Effector memory CD4-positive, alpha-beta T cell (primary cell): ENCODE measurements at regions not wholly inside any gene's neighbourhood (a gene's known extent, or its start where the extent isn't known, plus 50 kb on each side); places are given as distances from the start of the nearest gene placed in this dataset.
A peak's percentile ranks its signal among the peaks of the same experiment; 100 is the strongest.
"Not testable (repeated sequence)": the region's sequence is repeated elsewhere in the genome, so short reads cannot be mapped to it uniquely, and the experiment has no call there.

Source experiments
- DNase-seq, 3 donors: peaks; one replicate each; pipeline ENCODE4 v3.0.0-alpha.2; 2020
- H3K27ac ChIP-seq: 2 replicates; pipeline ENCODE4 v1.7.0; 2013; ENCODE audit warnings: mild to moderate bottlenecking, low read length, moderate library complexity; ENCODE audit not compliant: insufficient read depth, poor library complexity, severe bottlenecking
- H3K27me3 ChIP-seq: replicated peaks from 2 replicates; pipeline ENCODE4 v1.7.0; 2013; ENCODE audit warnings: mild to moderate bottlenecking, low read length; ENCODE audit not compliant: insufficient read depth, control insufficient read depth, poor library complexity, severe bottlenecking
- H3K36me3 ChIP-seq: 2 replicates; pipeline ENCODE4 v1.7.0; 2013; ENCODE audit warnings: mild to moderate bottlenecking, low read length, moderate library complexity; ENCODE audit not compliant: control insufficient read depth, insufficient read depth
- H3K4me1 ChIP-seq: 2 replicates; pipeline ENCODE4 v1.7.0; 2013; ENCODE audit warnings: low read length, mild to moderate bottlenecking; ENCODE audit not compliant: control insufficient read depth, insufficient read depth, poor library complexity, severe bottlenecking
- H3K4me3 ChIP-seq: 2 replicates; pipeline ENCODE4 v1.7.0; 2013; ENCODE audit warnings: low read length, low read depth, mild to moderate bottlenecking; ENCODE audit not compliant: insufficient read depth, poor library complexity, severe bottlenecking
- H3K9me3 ChIP-seq: 2 replicates; pipeline ENCODE4 v1.7.0; 2013; ENCODE audit warnings: mild to moderate bottlenecking, low read length, moderate library complexity; ENCODE audit not compliant: control insufficient read depth

DNA sequence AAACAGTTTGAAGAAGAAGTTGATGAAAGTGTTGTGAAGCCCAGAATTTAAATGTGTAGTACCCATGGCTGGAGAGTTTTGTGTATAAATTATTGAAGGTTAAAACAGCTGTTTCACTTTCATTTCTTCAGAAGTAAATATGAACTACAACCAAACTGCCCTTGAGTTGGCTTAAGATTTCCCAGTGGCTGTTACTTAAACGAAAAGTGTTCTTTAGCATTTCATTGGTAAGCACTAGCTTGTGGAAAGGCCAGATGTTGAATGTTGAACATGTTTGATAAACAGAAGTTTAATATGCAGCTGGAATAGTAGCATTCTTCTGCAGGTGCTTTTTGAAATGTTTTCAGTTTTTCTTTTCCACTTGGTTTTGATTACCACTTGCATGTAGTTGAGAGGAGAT, 83.2 kb upstream of the TNRC6B start:
- Histone ChIP-seq H3K4me3 (peak overlapping the region; percentile 25), H3K9me3 (no peaks in the 10 kb centered on the region), H3K27me3 (no peaks in the 10 kb centered on the region), H3K27ac (no peak overlapping the region), H3K36me3 (no peaks in the 10 kb centered on the region), H3K4me1 (peaks cover 8% of the 10 kb centered on the region)
- no peak for DNase-seq

DNA sequence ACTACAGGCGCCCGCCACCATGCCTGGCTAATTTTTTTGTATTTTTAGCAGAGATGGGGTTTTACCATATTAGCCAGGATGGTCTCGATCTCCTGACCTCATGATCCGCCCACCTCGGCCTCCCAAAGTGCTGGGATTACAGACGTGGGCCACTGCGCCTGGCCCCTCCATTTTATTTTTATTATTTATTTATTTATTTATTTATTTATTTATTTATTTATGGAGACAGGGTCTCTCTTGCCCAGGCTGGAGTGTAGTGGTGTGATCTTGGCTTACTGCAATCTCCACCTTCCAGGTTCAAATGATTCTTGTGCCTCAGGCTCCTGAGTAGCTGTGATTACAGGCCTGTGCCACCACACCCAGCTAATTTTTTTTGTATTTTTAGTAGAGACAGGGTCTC, 77.8 kb upstream of the TNRC6B start:
- H3K36me3 ChIP-seq, H3K4me1 ChIP-seq, H3K27me3 ChIP-seq, H3K27ac ChIP-seq, H3K9me3 ChIP-seq, H3K4me3 ChIP-seq, DNase-seq: not testable (repeated sequence)

DNA sequence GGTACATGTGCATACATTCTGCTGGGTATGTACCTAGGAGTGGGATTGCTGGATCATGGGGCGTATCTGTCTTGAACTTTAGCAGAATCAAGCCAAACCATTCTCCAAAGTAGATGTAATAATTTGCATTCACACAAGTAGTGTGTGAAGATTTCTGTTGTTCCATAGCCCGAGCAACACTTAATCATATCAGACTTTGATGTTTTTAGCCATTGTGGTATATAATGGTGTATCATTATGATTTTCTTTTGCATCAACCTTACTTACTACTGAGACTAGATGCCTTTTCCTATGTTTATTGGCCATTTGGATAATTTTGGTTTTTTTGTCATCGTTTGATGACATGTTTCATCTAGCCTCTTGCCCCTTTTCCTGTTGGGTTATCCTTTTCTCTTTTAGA, 72.0 kb upstream of the TNRC6B start:
- H3K4me1 ChIP-seq: peaks cover 15% of the 10 kb centered on the region
- no peak for DNase-seq

DNA sequence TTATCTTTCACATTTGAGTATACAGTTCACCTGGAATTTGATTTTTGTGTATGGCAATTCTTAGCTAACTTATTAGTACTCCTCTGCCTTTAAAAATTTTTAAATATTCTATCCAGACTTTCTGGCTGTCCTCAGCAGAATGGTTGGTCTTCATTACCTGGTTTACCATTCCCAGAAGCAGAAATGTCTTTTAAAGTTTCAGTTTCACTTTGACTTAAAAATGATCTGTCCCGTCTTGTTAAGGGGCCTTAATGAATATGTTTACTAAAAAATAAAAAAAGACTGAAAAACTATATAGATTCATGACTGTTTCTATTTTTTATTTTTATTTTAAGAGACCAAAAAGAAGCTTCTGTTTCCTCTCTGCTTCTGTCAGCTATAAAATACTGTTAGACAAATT, 70.5 kb upstream of the TNRC6B start:
- peaks cover 15% of the 10 kb centered on the region for H3K4me1 ChIP-seq
- DNase-seq: no peak
- peak overlapping the region; percentile 39 for H3K27ac ChIP-seq
- H3K4me3 ChIP-seq: peak overlapping the region; percentile 45
- no peaks in the 10 kb centered on the region for H3K36me3 ChIP-seq
- no peaks in the 10 kb centered on the region for H3K27me3 ChIP-seq
- no peaks in the 10 kb centered on the region for H3K9me3 ChIP-seq

More for the DNA sequence above, 72.0 kb upstream of the TNRC6B start:
- Histone ChIP-seq H3K27ac (no peak overlapping the region), H3K9me3 (no peaks in the 10 kb centered on the region), H3K36me3 (no peaks in the 10 kb centered on the region), H3K27me3 (no peaks in the 10 kb centered on the region), H3K4me3 (no peak overlapping the region)

DNA sequence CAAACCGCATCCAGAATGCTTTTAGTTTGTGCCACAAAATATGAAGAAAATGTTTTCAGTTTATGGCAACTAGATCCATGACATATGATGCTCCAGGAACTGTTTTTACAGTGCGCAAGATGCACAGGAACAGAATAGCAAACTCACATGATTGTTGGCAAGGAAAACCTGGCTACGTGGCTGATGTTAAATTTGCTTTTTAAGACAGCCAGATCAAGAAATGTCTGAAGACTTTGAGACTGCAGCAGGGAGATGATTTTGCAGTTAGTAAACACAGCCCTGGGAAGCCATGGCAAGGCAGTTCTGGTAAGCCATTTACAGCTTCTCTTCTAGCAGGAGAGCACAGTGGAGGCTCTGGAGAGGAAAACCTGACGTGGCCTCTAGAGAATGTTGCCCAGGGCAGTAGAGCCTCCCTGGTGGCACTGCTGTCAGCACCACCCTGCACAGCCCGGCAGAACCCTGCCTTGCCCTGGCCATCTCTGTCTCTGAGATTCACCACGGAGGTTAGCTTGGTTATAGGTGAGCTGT, 69.8 kb upstream of the TNRC6B start:
- Histone ChIP-seq H3K9me3 (no peaks in the 10 kb centered on the region), H3K27me3 (no peaks in the 10 kb centered on the region), H3K4me1 (peaks cover 15% of the 10 kb centered on the region), H3K4me3 (peak overlapping the region; percentile 45), H3K36me3 (no peaks in the 10 kb centered on the region), H3K27ac (peak overlapping the region; percentile 39)
- no peak for DNase-seq

DNA sequence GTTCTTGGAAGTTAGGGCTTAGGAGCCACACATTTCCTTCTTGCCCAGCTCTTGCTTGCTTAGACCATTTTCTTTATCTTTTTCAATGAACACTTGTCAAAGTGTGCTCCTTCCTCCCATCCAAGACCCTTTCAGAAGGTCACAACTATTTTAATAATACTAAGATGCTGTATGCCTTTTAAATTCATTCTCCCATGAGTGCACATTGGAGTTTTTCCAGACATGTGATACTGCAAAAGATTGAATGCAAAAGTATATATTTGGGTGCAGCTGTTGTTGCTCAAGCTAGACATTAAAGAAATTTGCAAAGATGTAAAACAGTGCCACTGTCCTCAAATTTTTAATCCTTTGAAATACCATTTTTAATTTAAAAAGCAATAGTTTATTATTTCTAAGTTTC, 69.3 kb upstream of the TNRC6B start:
- peaks cover 15% of the 10 kb centered on the region for H3K4me1 ChIP-seq
- peak overlapping the region; percentile 45 for H3K4me3 ChIP-seq
- no peak for DNase-seq
- no peaks in the 10 kb centered on the region for H3K9me3 ChIP-seq
- H3K27me3 ChIP-seq: no peaks in the 10 kb centered on the region
- no peak overlapping the region for H3K27ac ChIP-seq
- no peaks in the 10 kb centered on the region for H3K36me3 ChIP-seq

DNA sequence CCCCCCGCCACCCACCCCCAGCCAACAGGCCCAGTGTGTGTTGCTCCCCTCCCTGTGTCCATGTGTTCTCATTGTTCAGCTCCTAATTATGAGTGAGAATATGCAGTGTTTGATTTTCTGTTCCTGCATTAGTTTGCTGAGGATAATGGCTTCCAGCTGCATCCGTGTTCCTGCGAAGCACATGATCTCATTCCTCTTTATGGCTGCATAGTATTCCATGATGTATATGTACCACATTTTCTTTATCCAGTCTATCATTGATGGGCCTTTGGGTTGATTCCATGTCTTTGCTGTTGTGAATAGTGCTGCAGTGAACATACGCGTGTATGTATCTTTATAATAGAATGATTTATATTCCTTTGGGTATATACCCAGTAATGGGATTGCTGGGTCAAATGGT, 68.8 kb upstream of the TNRC6B start:
- H3K27ac ChIP-seq, H3K4me3 ChIP-seq, DNase-seq, H3K36me3 ChIP-seq, H3K27me3 ChIP-seq, H3K9me3 ChIP-seq: not testable (repeated sequence)
- peaks cover 15% of the 10 kb centered on the region for H3K4me1 ChIP-seq

DNA sequence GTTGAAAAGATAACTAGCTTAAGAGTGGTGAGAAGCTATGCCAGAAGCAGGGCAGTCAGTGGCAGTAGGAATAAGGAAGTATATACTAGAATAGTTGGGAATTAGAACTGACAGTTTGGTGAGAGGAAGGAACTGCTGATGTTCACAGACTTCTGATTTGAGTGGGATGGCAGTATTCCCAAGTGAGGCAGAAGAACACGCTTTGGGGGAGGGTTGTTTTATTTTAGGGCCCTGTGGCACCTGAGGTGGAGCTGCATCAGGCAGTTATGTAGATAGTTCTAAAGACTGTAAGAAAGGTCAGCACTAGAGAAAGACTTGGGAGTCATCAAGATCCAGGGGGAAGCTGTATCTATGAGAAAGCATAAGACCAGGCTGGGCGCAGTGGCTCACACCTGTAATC, 66.3 kb upstream of the TNRC6B start:
- Histone ChIP-seq H3K27me3 (no peaks in the 10 kb centered on the region), H3K9me3 (no peaks in the 10 kb centered on the region), H3K36me3 (no peaks in the 10 kb centered on the region), H3K4me1 (peaks cover 21% of the 10 kb centered on the region), H3K4me3 (no peak overlapping the region), H3K27ac (no peak overlapping the region)
- no peak for DNase-seq

DNA sequence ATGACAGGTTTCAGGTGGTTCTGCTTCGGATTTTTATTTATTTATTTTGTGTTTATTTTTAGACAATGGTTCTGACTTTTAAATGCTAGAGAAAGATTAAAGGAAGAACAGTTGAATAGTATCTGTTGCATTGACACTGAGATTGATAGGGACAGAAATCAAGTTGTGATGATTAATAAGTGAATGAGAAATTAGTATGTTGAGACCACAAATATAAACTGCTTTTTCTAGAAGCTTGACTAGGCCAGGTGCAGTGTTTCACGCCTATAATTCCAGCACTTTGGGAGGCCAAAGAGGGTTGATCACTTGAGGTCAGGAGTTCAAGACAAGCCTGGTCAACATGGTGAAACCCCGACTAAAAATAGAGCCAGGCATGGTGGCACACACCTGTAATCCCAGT, 65.1 kb upstream of the TNRC6B start:
- Histone ChIP-seq H3K4me1 (peaks cover 28% of the 10 kb centered on the region), H3K9me3 (no peaks in the 10 kb centered on the region), H3K4me3 (no peak overlapping the region), H3K36me3 (no peaks in the 10 kb centered on the region), H3K27ac (no peak overlapping the region), H3K27me3 (no peaks in the 10 kb centered on the region)
- DNase-seq: no peak

DNA sequence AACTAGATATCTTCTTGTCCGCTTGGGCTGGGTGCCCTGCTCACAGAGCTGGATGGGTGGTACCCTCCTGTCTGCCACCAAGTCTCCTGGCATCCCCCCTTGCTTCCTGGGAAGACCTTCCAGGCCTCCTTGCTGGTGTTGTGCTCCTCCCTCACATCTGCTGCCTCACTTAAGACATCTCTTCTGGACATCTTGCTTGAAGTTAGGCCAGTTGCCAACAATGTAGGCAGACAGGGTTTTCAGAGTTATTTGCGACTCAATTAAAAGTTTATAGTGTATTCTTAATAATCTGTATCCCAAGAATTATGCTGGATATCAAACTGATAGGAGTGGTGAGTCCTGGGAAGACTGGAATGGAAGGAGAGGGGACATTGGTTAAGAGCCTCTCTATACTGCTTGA, 64.0 kb upstream of the TNRC6B start:
- DNase-seq: no peak
- H3K9me3 ChIP-seq: no peaks in the 10 kb centered on the region
- peaks cover 23% of the 10 kb centered on the region for H3K4me1 ChIP-seq
- H3K27me3 ChIP-seq: no peaks in the 10 kb centered on the region
- no peak overlapping the region for H3K4me3 ChIP-seq
- H3K27ac ChIP-seq: no peak overlapping the region
- H3K36me3 ChIP-seq: no peaks in the 10 kb centered on the region

DNA sequence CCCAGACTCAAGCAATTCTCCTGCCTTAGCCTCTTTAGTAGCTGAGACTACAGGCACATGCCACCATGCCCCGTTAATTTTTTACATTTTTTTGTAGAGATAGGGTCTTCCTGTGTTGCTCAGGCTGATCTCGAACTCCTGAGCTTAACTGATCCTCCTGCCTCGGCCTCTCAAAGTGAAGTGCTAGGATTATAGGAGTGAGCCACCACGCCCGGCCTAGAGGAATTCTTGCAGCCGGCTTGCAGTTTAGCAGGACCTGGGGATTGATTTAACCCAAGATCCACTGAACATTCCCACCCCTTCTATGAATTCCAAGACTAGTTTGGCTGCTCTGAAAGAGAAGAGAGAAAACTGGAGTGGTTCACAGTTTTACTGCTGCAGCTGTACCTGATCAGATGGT, 63.3 kb upstream of the TNRC6B start:
- H3K36me3 ChIP-seq: no peaks in the 10 kb centered on the region
- no peaks in the 10 kb centered on the region for H3K9me3 ChIP-seq
- peaks cover 23% of the 10 kb centered on the region for H3K4me1 ChIP-seq
- no peak for DNase-seq
- no peak overlapping the region for H3K27ac ChIP-seq
- H3K27me3 ChIP-seq: no peaks in the 10 kb centered on the region
- H3K4me3 ChIP-seq: no peak overlapping the region
